Mucosa of rectum (tissue), 2 donors: ENCODE measurements at regions not wholly inside any gene's neighbourhood (a gene's known extent, or its start where the extent isn't known, plus 50 kb on each side); places are given as distances from the start of the nearest gene placed in this dataset.

Source experiments
- H3K27ac ChIP-seq, 2 donors: one replicate each; pipeline ENCODE4 v1.7.0; 2013; ENCODE audit warnings: inconsistent platforms in 2 of 2, low read depth in 2 of 2, low read length in 2 of 2
- H3K27me3 ChIP-seq, 2 donors: one replicate each; pipeline ENCODE4 v1.7.0; 2013; ENCODE audit warnings: low read length in 2 of 2; ENCODE audit not compliant: control insufficient read depth in 2 of 2, insufficient read depth in 2 of 2
- H3K36me3 ChIP-seq, 2 donors: one replicate each; pipeline ENCODE4 v1.7.0; 2013; ENCODE audit warnings: low read length in 2 of 2; ENCODE audit not compliant: control insufficient read depth in 2 of 2, insufficient read depth in 2 of 2
- H3K4me1 ChIP-seq, 2 donors: one replicate each; pipeline ENCODE4 v1.7.0; 2013; ENCODE audit warnings: low read length in 2 of 2, mild to moderate bottlenecking in 1 of 2; ENCODE audit not compliant: control insufficient read depth in 2 of 2, insufficient read depth in 2 of 2
- H3K4me3 ChIP-seq, 2 donors: one replicate each; pipeline ENCODE4 v1.7.0; 2013; ENCODE audit warnings: low read length in 2 of 2
- H3K9ac ChIP-seq, 2 donors: one replicate each; pipeline ENCODE4 v1.7.0; 2013; ENCODE audit warnings: low read length in 2 of 2, low read depth in 1 of 2, mild to moderate bottlenecking in 1 of 2
- H3K9me3 ChIP-seq, 2 donors: one replicate each; pipeline ENCODE4 v1.7.0; 2013; ENCODE audit warnings: low read length in 2 of 2; ENCODE audit not compliant: control insufficient read depth in 2 of 2
- donor health status: healthy.
- donor health status: Normal muscosa, but diverticular disease.

DNA sequence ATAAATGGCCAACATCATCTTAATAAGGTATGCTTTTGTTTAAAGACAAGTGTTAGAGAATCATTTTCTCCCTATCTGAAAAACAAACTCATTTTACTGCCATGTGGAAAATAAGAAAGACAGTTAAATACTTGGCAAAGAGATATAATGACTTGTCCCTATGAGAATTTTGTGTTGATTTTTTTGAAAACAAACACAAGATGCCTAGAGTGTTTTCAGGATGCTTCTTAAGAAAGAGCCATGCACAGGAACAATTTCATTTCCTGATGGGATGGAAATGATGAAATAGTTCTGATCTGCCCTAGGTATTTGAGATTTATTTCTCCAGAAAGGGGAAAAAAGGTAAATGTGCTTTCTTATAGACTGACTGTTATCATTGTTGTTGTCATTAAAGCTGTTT lies 237.5 kb upstream of the GNAI1 start:
- Histone ChIP-seq H3K27me3 (no peaks in the 10 kb centered on the region), H3K4me1 (no peaks in the 10 kb centered on the region), H3K4me3 (no peak overlapping the region), H3K27ac (no peak overlapping the region), H3K36me3 (no peaks in the 10 kb centered on the region), H3K9me3 (no peaks in the 10 kb centered on the region), H3K9ac (no peak overlapping the region)

DNA sequence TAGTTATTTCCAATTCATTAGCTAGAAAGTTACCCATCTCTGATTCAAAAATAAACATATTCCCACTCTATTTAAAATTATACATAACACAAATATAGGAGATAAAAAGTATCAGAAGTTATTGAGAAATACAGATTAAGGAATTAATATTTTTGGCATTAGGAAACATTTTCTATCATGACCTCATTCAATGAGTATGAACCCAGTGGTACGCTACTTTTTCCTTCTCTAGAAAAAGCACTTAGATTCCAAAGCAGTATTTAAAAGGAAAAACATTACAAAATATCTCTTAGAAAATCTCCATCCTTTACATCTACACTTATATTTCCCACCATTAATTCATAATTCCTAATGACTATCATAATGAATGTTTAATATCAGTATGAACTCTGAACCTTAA lies 240.6 kb upstream of the GNAI1 start:
- Histone ChIP-seq H3K9me3 (no peaks in the 10 kb centered on the region), H3K27ac (no peak overlapping the region), H3K27me3 (no peaks in the 10 kb centered on the region), H3K4me1 (no peaks in the 10 kb centered on the region), H3K36me3 (no peaks in the 10 kb centered on the region), H3K9ac (no peak overlapping the region), H3K4me3 (no peak overlapping the region)

DNA sequence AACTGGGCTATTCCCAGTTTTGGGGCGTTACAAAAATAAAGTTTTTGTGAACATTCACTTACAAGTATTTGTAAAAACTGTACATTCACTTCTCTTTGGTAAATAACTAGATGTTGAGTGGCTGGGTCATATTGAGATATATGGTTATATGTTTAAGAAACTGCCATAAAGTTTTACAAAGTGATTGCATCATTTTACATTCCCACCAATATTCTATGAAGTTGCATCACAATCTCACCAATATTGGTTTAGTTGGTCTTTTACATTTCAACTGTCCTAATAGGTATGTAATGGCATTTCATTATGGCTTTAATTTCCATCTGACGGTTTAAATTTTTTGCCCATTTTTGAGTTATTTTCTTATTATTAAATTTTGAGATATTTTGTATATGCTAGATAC lies 251.7 kb upstream of the GNAI1 start:
- Histone ChIP-seq H3K9ac (no peak overlapping the region), H3K4me1 (no peaks in the 10 kb centered on the region), H3K27me3 (no peaks in the 10 kb centered on the region), H3K27ac (no peak overlapping the region), H3K4me3 (no peak overlapping the region), H3K36me3 (no peaks in the 10 kb centered on the region), H3K9me3 (no peaks in the 10 kb centered on the region)

DNA sequence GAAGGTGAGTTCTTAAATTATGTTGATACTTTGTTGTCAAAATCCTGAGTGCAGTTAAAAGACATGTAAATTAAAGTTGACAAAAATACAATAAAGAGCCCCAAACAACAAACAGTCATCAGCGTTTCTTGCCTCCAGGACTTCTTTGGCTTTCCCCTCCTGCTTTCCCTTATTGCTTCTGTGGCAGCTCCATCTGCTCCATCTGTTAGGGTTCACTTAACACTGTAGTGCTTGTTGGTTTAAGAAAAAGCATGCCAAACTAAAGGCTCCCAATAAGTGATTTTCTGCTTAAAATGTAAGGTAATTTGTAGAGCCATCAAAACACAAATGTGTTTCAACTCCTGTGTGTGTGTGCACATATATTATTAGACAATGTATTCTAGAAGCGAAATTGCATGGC lies 254.3 kb upstream of the GNAI1 start:
- H3K27me3 ChIP-seq, result no peaks in the 10 kb centered on the region
- no peaks in the 10 kb centered on the region for H3K9me3 ChIP-seq
- no peak overlapping the region for H3K9ac ChIP-seq
- no peaks in the 10 kb centered on the region for H3K36me3 ChIP-seq
- H3K4me3 ChIP-seq, result no peak overlapping the region
- H3K27ac ChIP-seq, result no peak overlapping the region
- no peaks in the 10 kb centered on the region for H3K4me1 ChIP-seq

DNA sequence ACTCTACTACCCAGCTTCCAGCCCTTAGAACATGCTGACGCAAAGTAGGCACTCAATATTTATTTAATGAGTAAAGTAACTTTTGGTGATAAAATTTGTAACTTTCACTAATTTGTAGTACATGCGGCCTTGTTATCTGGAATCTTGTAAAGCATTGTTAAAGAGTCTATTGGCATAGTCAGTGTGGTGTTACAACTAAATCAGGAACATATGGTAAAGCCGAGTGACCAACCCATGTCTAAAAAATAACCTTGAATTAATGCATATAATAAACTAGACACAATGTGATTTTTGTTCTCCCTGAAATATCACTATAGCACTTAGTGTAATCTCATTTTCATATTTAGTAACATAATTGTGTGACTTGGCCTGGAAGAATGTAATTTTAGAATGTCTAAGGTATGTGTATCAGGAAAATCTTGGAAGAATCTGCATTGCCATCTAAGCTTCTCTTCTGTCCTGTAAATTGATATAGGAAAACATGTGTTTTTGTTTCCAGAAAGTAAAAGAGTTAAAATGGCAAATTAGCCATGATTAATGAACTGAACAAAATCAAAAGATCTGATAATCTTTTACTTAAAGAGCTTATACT lies 256.7 kb upstream of the GNAI1 start:
- Histone ChIP-seq H3K27me3 (no peaks in the 10 kb centered on the region), H3K9ac (no peak overlapping the region), H3K9me3 (no peaks in the 10 kb centered on the region), H3K36me3 (no peaks in the 10 kb centered on the region), H3K4me1 (no peaks in the 10 kb centered on the region), H3K27ac (no peak overlapping the region), H3K4me3 (no peak overlapping the region)

DNA sequence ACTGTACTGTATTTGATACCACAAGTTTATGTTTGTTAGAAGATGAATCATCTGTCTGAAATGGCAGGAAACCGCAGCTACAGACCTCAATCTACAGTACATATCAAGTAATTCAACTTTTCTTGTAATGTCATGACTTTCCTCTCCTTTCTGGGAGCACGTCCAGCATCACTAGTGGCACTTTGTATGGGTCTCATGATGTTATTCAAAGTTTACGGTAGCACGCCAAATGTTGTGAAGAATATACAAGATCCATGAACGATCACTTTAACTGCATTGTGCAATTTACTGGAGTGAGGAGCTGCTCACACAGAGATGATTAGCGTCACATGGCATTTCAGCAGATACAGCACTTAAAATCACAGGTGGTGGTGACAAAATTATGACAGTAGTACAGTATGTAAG lies 257.8 kb upstream of the GNAI1 start:
- Histone ChIP-seq H3K4me1 (no peaks in the 10 kb centered on the region), H3K36me3 (no peaks in the 10 kb centered on the region), H3K27ac (no peak overlapping the region), H3K4me3 (no peak overlapping the region), H3K9ac (no peak overlapping the region), H3K27me3 (no peaks in the 10 kb centered on the region), H3K9me3 (no peaks in the 10 kb centered on the region)

DNA sequence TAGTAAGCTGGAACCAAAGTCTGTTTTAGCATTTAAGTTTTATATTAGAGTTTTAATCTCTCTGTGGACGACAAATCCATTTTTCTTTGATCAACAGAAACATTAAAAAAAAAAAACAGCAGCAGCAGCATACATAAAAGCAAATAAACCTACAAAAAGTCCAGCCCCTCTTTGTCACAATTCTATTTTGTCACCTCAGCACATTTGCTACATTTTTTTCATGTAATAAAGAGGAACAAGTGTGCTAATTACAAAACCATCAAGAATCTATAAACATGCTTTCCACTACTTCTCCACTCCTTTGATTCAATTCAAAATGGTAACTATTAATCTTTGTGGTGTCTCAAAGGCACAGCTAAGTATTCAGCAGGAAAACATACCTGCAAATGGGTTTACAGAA lies 259.8 kb upstream of the GNAI1 start:
- H3K4me3 ChIP-seq, result no peak overlapping the region
- H3K36me3 ChIP-seq, result no peaks in the 10 kb centered on the region
- no peaks in the 10 kb centered on the region for H3K9me3 ChIP-seq
- no peak overlapping the region for H3K9ac ChIP-seq
- no peak overlapping the region for H3K27ac ChIP-seq
- no peaks in the 10 kb centered on the region for H3K4me1 ChIP-seq
- H3K27me3 ChIP-seq, result no peaks in the 10 kb centered on the region

DNA sequence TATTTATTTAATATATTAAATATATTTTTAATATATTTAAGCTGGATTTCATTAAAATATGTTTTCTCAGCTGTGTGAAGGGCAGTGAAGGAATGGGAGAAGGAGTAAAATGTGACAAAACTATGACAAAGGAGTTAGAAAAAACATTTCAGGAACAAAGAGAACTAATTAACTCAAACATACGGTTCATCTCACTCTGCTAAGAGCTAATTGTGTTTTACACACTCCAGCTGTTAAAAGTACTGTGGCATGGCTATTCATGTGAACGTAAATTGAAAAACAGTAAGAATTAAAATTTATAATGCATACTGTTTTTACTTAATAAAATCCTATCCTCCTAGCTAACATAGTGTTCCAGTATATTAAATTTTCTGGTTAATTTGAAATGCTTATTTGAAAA lies 262.5 kb upstream of the GNAI1 start:
- H3K27ac ChIP-seq, result no peak overlapping the region
- H3K4me1 ChIP-seq, result no peaks in the 10 kb centered on the region
- no peak overlapping the region for H3K4me3 ChIP-seq
- H3K9me3 ChIP-seq, result no peaks in the 10 kb centered on the region
- no peak overlapping the region for H3K9ac ChIP-seq
- no peaks in the 10 kb centered on the region for H3K36me3 ChIP-seq
- no peaks in the 10 kb centered on the region for H3K27me3 ChIP-seq

DNA sequence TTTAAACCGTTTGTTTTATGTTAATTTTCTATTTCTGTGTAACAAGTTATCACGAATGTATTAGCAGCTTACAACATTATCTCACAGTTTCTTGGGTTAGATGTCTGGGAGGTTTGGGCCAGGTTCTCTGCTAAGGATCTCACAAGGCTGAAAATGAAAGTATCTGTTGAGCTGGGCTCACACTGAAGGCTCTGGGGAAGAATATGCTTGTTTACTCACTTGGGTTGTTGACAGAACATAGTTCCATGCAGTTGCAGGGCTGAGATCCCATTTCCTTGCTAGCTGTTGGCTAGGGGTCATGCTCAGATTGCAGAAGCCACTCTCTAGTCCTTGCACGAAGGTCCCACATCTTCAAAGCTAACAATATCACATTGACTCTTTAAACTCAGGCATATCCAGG lies 266.6 kb upstream of the GNAI1 start:
- no peak overlapping the region for H3K9ac ChIP-seq
- no peaks in the 10 kb centered on the region for H3K4me1 ChIP-seq
- H3K9me3 ChIP-seq, result no peaks in the 10 kb centered on the region
- no peaks in the 10 kb centered on the region for H3K36me3 ChIP-seq
- no peak overlapping the region for H3K27ac ChIP-seq
- H3K27me3 ChIP-seq, result no peaks in the 10 kb centered on the region
- H3K4me3 ChIP-seq, result no peak overlapping the region

DNA sequence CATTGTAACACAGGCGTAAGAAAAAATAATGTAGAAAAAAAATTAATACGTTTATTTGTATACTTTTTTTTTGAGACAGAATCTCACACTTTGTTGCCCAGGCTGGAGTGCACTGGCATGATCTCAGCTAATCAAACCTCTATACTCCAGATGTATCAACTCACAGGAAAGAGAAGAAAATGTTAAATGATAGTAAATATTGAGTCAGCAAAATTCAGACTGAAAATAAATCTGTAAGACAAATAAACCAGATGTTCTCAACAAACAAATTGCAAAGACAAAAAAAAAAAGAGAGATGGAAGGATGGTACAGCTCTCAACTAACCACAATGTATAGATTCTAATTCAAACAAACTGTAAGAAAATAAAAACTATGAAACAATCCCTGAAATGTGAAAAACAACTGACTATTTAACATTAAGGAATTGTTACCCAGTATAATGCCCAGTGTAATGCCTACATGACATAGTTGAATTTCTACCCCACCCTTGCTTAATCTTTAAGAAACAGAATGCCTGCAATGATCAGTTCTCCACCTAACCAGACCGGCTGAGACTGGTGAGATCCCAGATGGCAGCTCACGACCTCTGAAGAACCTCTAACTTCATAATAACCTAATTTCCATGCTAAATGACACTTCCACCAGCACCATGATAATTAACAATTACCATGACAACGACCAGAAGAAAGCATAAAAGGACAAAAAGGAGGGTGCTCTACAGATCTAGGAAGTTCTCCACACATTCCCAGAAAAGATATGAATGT lies 272.0 kb upstream of the GNAI1 start:
- no peak overlapping the region for H3K27ac ChIP-seq
- H3K4me3 ChIP-seq, result no peak overlapping the region
- no peak overlapping the region for H3K9ac ChIP-seq
- H3K27me3 ChIP-seq, result no peaks in the 10 kb centered on the region
- H3K4me1 ChIP-seq, result no peaks in the 10 kb centered on the region
- no peaks in the 10 kb centered on the region for H3K36me3 ChIP-seq
- no peaks in the 10 kb centered on the region for H3K9me3 ChIP-seq
